Heart right ventricle (tissue), 16 donors: ENCODE measurements at regions not wholly inside any gene's neighbourhood (a gene's known extent, or its start where the extent isn't known, plus 50 kb on each side); places are given as distances from the start of the nearest gene placed in this dataset.

Source experiments
- ATAC-seq, 8 donors: fragments of 200-7000 bp; cut with Tn5 transposase; one replicate each; pipeline ENCODE4 v1.9.1; 2020; ENCODE audit warnings: mild to moderate bottlenecking in 8 of 8, moderate library complexity in 8 of 8, moderate number of reproducible peaks in 1 of 8
- DNase-seq, 2 donors: peaks; one replicate each; pipeline ENCODE4 v3.0.0-alpha.2; 2020
- H3K27ac ChIP-seq, 10 donors: fragments of 200-600 bp; sonication (generic) in 2 of 10; one replicate each; pipeline versions ENCODE4 v1.5.0 to v1.8.0; 2020 to 2022; ENCODE audit warnings: mild to moderate bottlenecking in 3 of 10
- H3K27me3 ChIP-seq, 7 donors: fragments of 200-600 bp; one replicate each; pipeline ENCODE4 v1.8.0; 2021 to 2022; ENCODE audit warnings: mild to moderate bottlenecking in 2 of 7
- H3K36me3 ChIP-seq, 9 donors: fragments of 200-600 bp; sonication (generic) in 1 of 9; one replicate each; pipeline versions ENCODE4 v1.5.0 to v1.8.0; 2020 to 2022; ENCODE audit warnings: mild to moderate bottlenecking in 2 of 9
- H3K4me1 ChIP-seq, 9 donors: fragments of 200-600 bp; sonication (generic) in 1 of 9; one replicate each; pipeline versions ENCODE4 v1.5.0 to v1.8.0; 2020 to 2022; ENCODE audit warnings: mild to moderate bottlenecking in 4 of 9
- H3K4me3 ChIP-seq, 10 donors: fragments of 200-600 bp; sonication (generic) in 2 of 10; one replicate each; pipeline versions ENCODE4 v1.5.0 to v1.8.0; 2020 to 2022; ENCODE audit warnings: mild to moderate bottlenecking in 7 of 10, moderate library complexity in 2 of 10
- H3K9me3 ChIP-seq, 11 donors: fragments of 200-600 bp in 10 of 11; sonication (generic) in 2 of 11; one replicate each; pipeline versions ENCODE4 v1.5.0 to v1.8.0; 2013 to 2022; ENCODE audit warnings: mild to moderate bottlenecking in 2 of 11, control low read depth in 1 of 11, moderate library complexity in 1 of 11
- WGBS, 2 donors: extraction: QIAGEN DNeasy Blood & Tissue Kit; methylation state at CpG; one replicate each; pipeline ENCODE4 v1.1.7; 2013; ENCODE audit warnings: inconsistent platforms in 1 of 2; 5-methylcytosine and 5-hydroxymethylcytosine counted together
- intact Hi-C, 10 donors: fragments of 100-400 bp; cut with DNase I; formaldehyde crosslinking; loops; one replicate each; pipeline versions ENCODE4 v1.11.1 to v1.14.2; 2022
- TF ChIP-seq, protein P1 (sequence below), 9 donors: fragments of 200-600 bp; sonication (generic) in 2 of 9; IDR thresholded peaks; one replicate each; pipeline versions ENCODE4 v1.5.0 to v1.8.0; 2021 to 2022; ENCODE audit warnings: antibody characterized with exemption in 9 of 9, mild to moderate bottlenecking in 5 of 9, moderate library complexity in 1 of 9
- donor health status: Arrhythmogenic right ventricular cardiomyopathy.
- donor health status: ischemic (EF 13 %, LVEDD 7.1; RV severe dilation, severe dysfunction).
- donor health status: healthy with polysubstance abuse.
- donor health status: DM: no; HTN: yes; CAD: no.
- donor health status: DM: no; HTN: no; CAD: no.
- donor health status: ischemic (EF 25% LVEDD 6.9; RV normal size, moderate dysfunction).
- donor health status: ischemic (EF 25% LVEDD 5.7; RV mildly dilated, moderate dysfunction).
- donor health status: healthy.
- donor health status: DM: yes; HTN: yes; CAD: no.
- donor health status: Ischemic cardiomyopathy.
- donor health status: ischemic (EF 35%, LVEDD 5.7; RV mildly dilated, moderate dysfunction).
- donor health status: nonischemic (EF 11% LVEDD 7.7; RV severe dilation, severe dysfunction).
- donor health status: DM: yes; HTN: yes; CAD: no.
- donor health status: PGD.
- donor health status: ischemic (EF 29% LVEDD 5.4; RV normal size, mild dysfunction).
- donor health status: nonischemic (EF 23%, LVEDD 6.1; RV moderate dilation, normal function).

DNA sequence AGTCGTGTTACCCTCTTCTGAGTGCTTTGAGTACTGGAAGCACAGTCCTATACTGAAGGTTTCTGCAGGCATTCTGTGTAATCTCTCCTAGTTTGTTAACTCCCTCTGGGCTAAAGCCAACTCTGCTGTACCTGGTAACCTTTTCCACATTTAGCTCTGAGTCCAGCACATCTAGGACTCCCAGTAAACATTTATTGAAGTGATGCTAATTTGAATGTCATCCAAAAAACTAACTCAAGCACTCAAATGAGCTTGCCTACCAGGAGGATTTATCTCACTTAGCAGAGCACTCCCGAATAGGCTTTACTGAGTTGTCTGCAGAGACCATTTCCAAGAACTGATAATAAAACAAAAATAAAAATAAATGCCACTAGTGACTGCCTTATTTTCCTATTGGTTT lies 79.5 kb upstream of the NFIB start:
- Histone ChIP-seq H3K36me3 (no peaks in the 10 kb centered on the region), H3K27ac (peak overlapping the region in 4 of 10 donors; percentile 25 to 47 (median 37)), H3K27me3 (no peaks in the 10 kb centered on the region), H3K4me3 (no peak overlapping the region), H3K9me3 (peaks cover 0 to 32% (median 4%) of the 10 kb centered on the region in 11 donors), H3K4me1 (peaks cover 0 to 11% (median 0%) of the 10 kb centered on the region in 9 donors)
- DNase-seq (no peak), ATAC-seq (peak in 6 of 8 donors; percentile 7 to 67 (median 37))
- TF ChIP-seq, protein P1, sequence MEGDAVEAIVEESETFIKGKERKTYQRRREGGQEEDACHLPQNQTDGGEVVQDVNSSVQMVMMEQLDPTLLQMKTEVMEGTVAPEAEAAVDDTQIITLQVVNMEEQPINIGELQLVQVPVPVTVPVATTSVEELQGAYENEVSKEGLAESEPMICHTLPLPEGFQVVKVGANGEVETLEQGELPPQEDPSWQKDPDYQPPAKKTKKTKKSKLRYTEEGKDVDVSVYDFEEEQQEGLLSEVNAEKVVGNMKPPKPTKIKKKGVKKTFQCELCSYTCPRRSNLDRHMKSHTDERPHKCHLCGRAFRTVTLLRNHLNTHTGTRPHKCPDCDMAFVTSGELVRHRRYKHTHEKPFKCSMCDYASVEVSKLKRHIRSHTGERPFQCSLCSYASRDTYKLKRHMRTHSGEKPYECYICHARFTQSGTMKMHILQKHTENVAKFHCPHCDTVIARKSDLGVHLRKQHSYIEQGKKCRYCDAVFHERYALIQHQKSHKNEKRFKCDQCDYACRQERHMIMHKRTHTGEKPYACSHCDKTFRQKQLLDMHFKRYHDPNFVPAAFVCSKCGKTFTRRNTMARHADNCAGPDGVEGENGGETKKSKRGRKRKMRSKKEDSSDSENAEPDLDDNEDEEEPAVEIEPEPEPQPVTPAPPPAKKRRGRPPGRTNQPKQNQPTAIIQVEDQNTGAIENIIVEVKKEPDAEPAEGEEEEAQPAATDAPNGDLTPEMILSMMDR (IDR thresholded peaks at IDR 0.05), result no peak
- intact Hi-C loops, result loop anchor here in 1 of 10 donors (5.0 kb wide), 1 partner anchor 36 kb away; no protein-coding TSS in a partner anchor
- WGBS, 2 donors, result 38 to 42% methylated on average over 2 of the region's 2 CpGs

GRCh38 chr9:14391620-14392019 lies 77.7 kb upstream of the NFIB start:
- intact Hi-C loops, result loop anchor here in 1 of 10 donors (5.0 kb wide), 1 partner anchor 34 kb away; no protein-coding TSS in a partner anchor
- Histone ChIP-seq H3K27ac (no peak overlapping the region), H3K36me3 (no peaks in the 10 kb centered on the region), H3K4me1 (peaks cover 0 to 13% (median 0%) of the 10 kb centered on the region in 9 donors), H3K4me3 (no peak overlapping the region), H3K27me3 (no peaks in the 10 kb centered on the region), H3K9me3 (peaks cover 0 to 32% (median 4%) of the 10 kb centered on the region in 11 donors)
- 71 to 75% methylated on average over 3 of the region's 3 CpGs for WGBS, 2 donors
- TF ChIP-seq, protein P1 (IDR thresholded peaks at IDR 0.05), result no peak
- DNase-seq (no peak), ATAC-seq (no peak)

GRCh38 chr9:14389657-14390056 lies 75.7 kb upstream of the NFIB start:
- H3K36me3 ChIP-seq, result no peaks in the 10 kb centered on the region
- WGBS, 2 donors, result 94 to 98% methylated on average over 2 of the region's 2 CpGs
- no peak overlapping the region for H3K4me3 ChIP-seq
- no peaks in the 10 kb centered on the region for H3K27me3 ChIP-seq
- peaks cover 0 to 32% (median 4%) of the 10 kb centered on the region in 11 donors for H3K9me3 ChIP-seq
- H3K4me1 ChIP-seq, result peaks cover 0 to 14% (median 0%) of the 10 kb centered on the region in 9 donors
- no peak for ATAC-seq
- TF ChIP-seq, protein P1 (IDR thresholded peaks at IDR 0.05), result no peak
- DNase-seq, result no peak
- intact Hi-C loops, result loop anchor here in 1 of 10 donors (5.0 kb wide), 1 partner anchor 32 kb away; no protein-coding TSS in a partner anchor
- H3K27ac ChIP-seq, result no peak overlapping the region

- peaks cover 0 to 15% (median 0%) of the 10 kb centered on the region in 9 donors for H3K4me1 ChIP-seq
- H3K36me3 ChIP-seq, result no peaks in the 10 kb centered on the region
- H3K4me3 ChIP-seq, result no peak overlapping the region
- no peak for ATAC-seq
- no peak for DNase-seq
- peaks cover 0 to 27% (median 4%) of the 10 kb centered on the region in 11 donors for H3K9me3 ChIP-seq
- WGBS, 2 donors, result 91 to 92% methylated on average over 1 of the region's 1 CpG
- intact Hi-C loops, result no loop called here
- TF ChIP-seq, protein P1 (IDR thresholded peaks at IDR 0.05), result no peak
- H3K27ac ChIP-seq, result no peak overlapping the region
- no peaks in the 10 kb centered on the region for H3K27me3 ChIP-seq
Observed at GRCh38 chr9:14389146-14389545, 75.2 kb upstream of the NFIB start.
